ENCODE measurements at regions not wholly inside any gene's neighbourhood (a gene's known extent, or its start where the extent isn't known, plus 50 kb on each side); places are given as distances from the start of the nearest gene placed in this dataset.

GRCh38 chr13:57946361-57946760 lies 314.8 kb downstream of the PCDH17 start:
- DNase-seq (ENCODE audit: low read depth in 1 of 2, low spot score in 1 of 2): no peak
- Histone ChIP-seq H3K27ac (replicated peaks) (no peak overlapping the region), H3K4me3 (replicated peaks; ENCODE audit: insufficient read depth, low read length) (no peak overlapping the region)

DNA sequence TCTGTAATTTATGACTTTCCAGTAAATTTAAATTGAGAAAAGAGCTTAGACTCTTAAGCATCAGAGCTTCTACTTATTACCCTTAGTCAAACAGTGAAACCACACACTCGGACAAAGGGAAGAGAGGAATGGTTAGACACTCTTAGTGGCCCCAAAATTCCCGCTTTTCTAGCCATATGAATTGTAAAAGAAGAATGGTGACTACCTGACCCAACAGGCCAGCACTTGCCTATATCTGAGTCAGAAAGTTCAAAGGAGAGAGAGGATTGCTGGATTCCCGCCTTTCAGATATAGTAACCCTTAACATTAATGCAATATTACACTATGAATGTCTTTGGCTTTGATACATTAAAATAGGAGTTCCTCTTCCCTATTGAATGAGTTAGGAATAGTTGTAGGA lies 317.3 kb downstream of the PCDH17 start:
- TF ChIP-seq GABPA (IDR thresholded peaks at IDR 0.05; ENCODE audit: low read depth) (no peak), REST (IDR thresholded peaks at IDR 0.05; ENCODE audit: insufficient replicate concordance, low read depth) (no peak), POLR2AphosphoS5 (IDR thresholded peaks at IDR 0.05; ENCODE audit: low read depth) (no peak), CTCF (IDR thresholded peaks at IDR 0.05; ENCODE audit: insufficient read depth, low read length) (no peak), SPI1 (IDR thresholded peaks at IDR 0.05; ENCODE audit: borderline replicate concordance, low read depth) (no peak)
- Histone ChIP-seq H3K27ac (replicated peaks) (no peak overlapping the region), H3K4me3 (replicated peaks; ENCODE audit: insufficient read depth, low read length) (no peak overlapping the region), H3K27me3 (ENCODE audit: insufficient read depth, poor library complexity, severe bottlenecking) (no peaks in the 10 kb centered on the region)
- DNase-seq (ENCODE audit: low read depth in 1 of 2, low spot score in 1 of 2): no peak

More at GRCh38 chr13:57946361-57946760, 314.8 kb downstream of the PCDH17 start:
- no peaks in the 10 kb centered on the region for H3K27me3 ChIP-seq (ENCODE audit: insufficient read depth, poor library complexity, severe bottlenecking)
- TF ChIP-seq CTCF (IDR thresholded peaks at IDR 0.05; ENCODE audit: insufficient read depth, low read length) (no peak), SPI1 (IDR thresholded peaks at IDR 0.05; ENCODE audit: borderline replicate concordance, low read depth) (no peak), GABPA (IDR thresholded peaks at IDR 0.05; ENCODE audit: low read depth) (no peak)

GRCh38 chr13:57969951-57970350 lies 338.4 kb downstream of the PCDH17 start:
- Histone ChIP-seq H3K4me3 (replicated peaks; ENCODE audit: insufficient read depth, low read length) (no peak overlapping the region), H3K27me3 (ENCODE audit: insufficient read depth, poor library complexity, severe bottlenecking) (no peaks in the 10 kb centered on the region), H3K27ac (replicated peaks) (no peak overlapping the region)
- TF ChIP-seq CTCF (IDR thresholded peaks at IDR 0.05; ENCODE audit: insufficient read depth, low read length) (no peak), SPI1 (IDR thresholded peaks at IDR 0.05; ENCODE audit: borderline replicate concordance, low read depth) (no peak), POLR2AphosphoS5 (IDR thresholded peaks at IDR 0.05; ENCODE audit: low read depth) (no peak), REST (IDR thresholded peaks at IDR 0.05; ENCODE audit: insufficient replicate concordance, low read depth) (no peak), GABPA (IDR thresholded peaks at IDR 0.05; ENCODE audit: low read depth) (no peak)
- no peak for DNase-seq (ENCODE audit: low read depth in 1 of 2, low spot score in 1 of 2)

DNA sequence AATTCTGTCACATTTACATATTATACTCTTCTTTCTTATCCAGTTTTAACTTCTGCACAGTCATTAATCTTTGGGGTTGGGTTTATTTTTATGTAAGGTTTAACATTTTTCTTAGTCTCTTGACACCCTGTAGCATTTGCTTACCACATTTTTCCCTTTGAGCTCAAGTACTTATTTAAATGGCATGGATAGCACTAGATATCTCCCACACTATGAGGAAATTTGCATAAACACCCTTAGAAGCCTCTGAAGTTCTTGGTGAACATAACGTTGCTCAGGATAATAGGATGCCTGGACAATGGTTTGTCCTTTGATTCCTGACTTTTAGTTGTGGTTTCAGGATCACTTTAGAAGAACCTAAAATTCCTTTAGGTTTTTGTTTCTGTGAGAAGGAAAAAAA lies 338.9 kb downstream of the PCDH17 start:
- no peaks in the 10 kb centered on the region for H3K27me3 ChIP-seq (ENCODE audit: insufficient read depth, poor library complexity, severe bottlenecking)
- no peak overlapping the region for H3K27ac ChIP-seq (replicated peaks)
- no peak for TF ChIP-seq GABPA (IDR thresholded peaks at IDR 0.05; ENCODE audit: low read depth)
- no peak for TF ChIP-seq POLR2AphosphoS5 (IDR thresholded peaks at IDR 0.05; ENCODE audit: low read depth)
- no peak for TF ChIP-seq SPI1 (IDR thresholded peaks at IDR 0.05; ENCODE audit: borderline replicate concordance, low read depth)
- TF ChIP-seq REST (IDR thresholded peaks at IDR 0.05; ENCODE audit: insufficient replicate concordance, low read depth): no peak
- TF ChIP-seq CTCF (IDR thresholded peaks at IDR 0.05; ENCODE audit: insufficient read depth, low read length): no peak

More for the DNA sequence above, 338.9 kb downstream of the PCDH17 start:
- no peak overlapping the region for H3K4me3 ChIP-seq (replicated peaks; ENCODE audit: insufficient read depth, low read length)
- no peak for DNase-seq (ENCODE audit: low read depth in 1 of 2, low spot score in 1 of 2)

All from HL-60 (cell line).